HT-29 (cell line): ENCODE measurements at regions not wholly inside any gene's neighbourhood (a gene's known extent, or its start where the extent isn't known, plus 50 kb on each side); places are given as distances from the start of the nearest gene placed in this dataset.

Source experiments
- DNase-seq: peaks from one replicate; pipeline ENCODE4 v3.0.0-alpha.2; 2015; ENCODE audit warnings: low spot score

- DNase-seq, result no peak
Measured at GRCh38 chr13:80133631-80134261, 207.2 kb downstream of the SPRY2 start.

DNA sequence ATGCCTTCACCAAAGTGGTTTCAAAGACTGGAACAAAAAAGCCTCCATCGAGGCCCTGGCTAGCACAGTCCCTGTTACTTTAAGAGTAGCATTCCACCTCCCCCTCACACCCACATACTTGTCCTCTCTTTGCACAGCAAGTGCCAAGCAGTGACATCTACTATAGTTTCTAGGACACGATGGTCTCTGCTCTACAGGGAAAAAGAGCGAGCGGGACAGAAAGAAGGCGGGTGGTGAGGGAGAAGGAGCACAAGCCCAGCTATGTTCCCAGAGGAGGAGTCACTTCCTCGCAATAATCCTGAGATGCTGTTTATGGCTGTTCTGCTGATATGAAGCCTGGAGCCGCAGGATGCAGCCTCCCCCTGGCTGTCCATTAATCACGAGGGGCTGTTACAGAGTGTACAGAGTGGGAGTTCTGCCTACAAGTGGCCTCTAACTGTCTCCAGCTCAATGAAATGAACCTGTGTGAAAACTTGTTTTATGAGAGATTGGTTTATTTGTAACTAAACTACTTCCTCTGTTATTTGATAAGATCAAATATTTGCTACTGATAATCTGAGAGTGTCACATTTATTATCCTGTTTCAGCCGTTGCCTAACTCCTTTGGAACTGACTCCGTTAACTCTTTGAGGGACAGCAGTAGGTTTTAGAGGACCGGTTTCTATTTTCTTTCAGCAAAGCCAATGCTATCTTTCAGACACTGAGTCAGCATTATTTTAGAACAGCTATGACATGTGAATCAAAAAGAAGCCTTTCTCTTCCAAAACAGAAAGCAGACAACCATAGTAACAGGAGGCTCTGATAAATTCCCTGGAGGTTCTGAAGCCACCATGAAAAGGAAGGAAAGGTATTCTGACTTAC is 208.0 kb downstream of the SPRY2 start:
- DNase-seq, result peak; percentile 89

GRCh38 chr13:80131204-80131603 is 209.7 kb downstream of the SPRY2 start:
- peak; percentile 58 for DNase-seq

GRCh38 chr13:80126389-80127068 is 214.4 kb downstream of the SPRY2 start:
- DNase-seq, result no peak

DNA sequence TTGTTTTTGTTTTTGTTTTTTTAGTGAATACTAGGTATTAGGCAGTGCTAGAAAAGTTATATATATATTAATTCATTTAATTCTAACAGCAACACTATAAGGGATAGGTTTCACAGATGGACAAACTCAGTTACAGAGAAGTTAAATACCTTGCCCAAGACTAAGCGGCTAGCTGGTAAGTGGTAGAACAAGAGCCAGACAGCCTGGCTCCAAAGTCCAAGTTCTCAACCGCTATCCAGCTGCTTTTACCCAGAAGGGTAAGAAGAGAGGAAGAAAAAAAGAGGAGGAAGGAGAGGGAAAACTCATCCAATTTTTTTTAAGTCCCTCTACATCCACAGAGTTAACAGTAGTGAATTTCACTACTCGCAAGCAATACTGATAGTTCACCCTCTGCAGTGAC is 217.0 kb downstream of the SPRY2 start:
- DNase-seq, result no peak

DNA sequence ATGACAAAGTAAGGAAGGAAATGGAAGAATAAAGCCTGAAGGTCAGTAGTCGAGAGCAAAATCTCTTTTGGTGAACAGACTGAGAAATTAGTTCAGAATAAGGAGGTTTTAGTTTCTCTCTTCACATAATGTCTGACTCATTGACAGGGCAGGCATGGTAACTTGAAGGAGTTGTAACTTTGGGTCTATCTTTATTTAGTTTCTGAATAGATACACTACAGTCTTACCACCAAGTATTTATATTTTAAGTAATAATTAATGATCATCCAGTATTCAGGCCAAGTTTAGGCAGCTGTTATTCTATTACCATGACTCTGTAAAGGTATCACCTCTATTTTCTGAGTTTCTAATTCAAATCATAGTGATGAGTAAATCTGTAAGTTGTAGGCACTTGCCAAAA is 219.9 kb downstream of the SPRY2 start:
- DNase-seq, result no peak

GRCh38 chr13:80118506-80118905 is 222.4 kb downstream of the SPRY2 start:
- no peak for DNase-seq

DNA sequence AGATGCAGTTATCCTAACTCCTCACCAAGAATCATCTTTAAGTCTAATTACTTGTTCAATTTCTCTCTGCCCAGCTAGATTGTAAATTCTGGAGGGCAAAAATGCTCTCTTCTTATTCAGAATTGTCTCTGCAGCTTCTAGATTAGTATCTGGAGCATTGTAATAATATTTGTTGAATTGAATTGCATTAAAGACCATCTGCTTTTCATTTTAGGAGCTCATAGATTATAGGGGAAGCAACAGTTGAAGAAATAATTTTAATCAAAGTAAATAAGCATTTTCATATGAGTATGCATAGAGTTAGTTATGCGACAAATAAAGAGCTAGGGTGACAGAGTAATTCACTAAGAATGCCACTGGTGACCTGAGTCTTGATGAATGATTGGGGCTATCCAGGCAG is 222.8 kb downstream of the SPRY2 start:
- no peak for DNase-seq

DNA sequence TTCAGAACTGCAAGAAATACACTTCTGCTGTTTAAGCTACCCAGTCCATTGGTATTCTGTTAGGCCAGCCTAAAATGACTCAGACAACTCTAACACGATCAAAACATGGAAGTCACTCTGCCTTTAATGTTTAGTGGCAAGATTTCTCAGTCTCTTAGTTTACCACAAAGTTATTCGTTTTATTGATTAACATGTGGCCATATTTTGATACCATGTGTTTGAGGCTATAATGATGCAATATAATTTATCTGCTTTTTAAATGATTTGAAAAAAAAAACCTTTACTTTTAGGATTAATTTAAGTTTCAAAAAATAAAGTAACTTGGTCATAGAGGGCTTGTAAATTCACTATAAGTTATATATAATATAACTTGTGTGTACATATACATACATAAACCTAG is 223.4 kb downstream of the SPRY2 start:
- no peak for DNase-seq

GRCh38 chr13:80116107-80116506 is 224.8 kb downstream of the SPRY2 start:
- no peak for DNase-seq

- no peak for DNase-seq
Measured at GRCh38 chr13:80115616-80116015, 225.3 kb downstream of the SPRY2 start.

DNA sequence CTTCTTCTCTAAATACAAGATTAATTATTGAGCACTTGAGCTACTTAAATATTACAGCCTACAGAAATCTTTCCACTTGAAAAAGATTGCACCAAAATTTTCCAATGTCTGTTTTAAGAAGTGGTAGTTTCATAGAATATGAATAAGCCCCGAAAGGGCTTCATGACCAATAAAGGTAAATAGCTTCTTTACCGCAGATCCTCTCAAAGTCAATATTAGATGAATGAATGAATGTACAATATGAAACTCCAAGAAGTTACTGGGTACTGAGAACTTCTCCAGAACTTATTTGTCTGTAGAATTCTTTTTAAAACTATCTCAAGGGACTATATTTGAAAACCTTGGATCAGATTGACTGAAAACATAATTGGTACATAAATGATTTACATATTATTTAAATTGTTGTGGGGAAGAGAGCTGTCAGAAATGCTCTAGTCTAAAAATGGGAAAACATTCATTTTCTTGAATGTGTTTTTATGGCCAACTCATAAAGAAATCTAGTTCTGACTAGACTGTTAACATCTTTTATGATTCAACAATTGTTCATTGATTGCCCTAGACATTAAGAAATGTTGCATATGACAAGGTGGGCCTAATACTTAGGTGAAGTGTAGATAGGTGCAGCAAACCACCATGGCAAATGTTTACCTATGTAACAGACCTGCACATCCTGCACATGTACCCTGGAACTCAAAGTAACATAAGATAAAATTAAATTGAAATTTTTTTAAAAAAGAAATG is 227.0 kb downstream of the SPRY2 start:
- no peak for DNase-seq

DNA sequence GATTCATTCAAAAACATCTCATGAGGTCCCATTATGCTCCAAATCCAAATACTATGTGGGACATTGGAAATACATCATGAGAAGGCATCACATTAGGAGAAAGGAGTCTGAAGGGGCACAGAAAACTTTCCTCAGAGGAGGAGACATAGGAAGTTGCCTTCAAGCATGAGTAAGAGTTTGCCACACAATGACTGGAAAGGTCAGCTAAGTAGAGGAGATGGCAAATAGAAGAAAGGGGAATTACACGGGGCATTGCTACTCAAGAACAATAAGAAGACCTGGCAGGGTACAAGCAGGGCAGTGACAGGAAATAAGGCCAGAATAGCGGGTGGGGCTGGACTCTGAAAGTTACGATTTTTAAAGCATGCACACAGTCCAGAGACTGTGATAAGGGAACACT is 231.6 kb downstream of the SPRY2 start:
- no peak for DNase-seq

- no peak for DNase-seq
Measured at GRCh38 chr13:80105350-80105749, 235.6 kb downstream of the SPRY2 start.

DNA sequence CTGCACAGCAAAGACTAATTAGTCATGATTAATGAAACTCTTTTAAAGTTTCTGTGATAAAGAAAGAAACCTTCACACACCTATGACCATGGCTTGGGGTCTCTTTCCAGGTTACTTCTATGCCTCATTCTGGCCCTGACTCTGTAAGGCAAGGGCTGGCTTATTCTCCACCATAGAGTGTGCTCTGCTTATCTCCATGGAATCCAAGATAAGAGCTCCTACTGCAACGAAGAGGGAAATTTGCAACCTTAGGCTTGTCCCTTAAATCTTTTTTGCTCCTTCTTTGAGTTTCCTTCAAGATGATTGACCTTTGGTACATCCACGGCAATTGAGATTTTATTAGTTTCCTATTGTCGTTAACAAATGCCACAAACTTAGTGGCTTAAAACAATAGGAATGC is 239.9 kb downstream of the SPRY2 start:
- no peak for DNase-seq

GRCh38 chr13:80100636-80101035 is 240.3 kb downstream of the SPRY2 start:
- DNase-seq, result no peak

- no peak for DNase-seq
Measured at GRCh38 chr13:80097561-80097960, 243.4 kb downstream of the SPRY2 start.

- no peak for DNase-seq
Measured at GRCh38 chr13:80096383-80096782, 244.5 kb downstream of the SPRY2 start.

GRCh38 chr13:80094526-80094925 is 246.4 kb downstream of the SPRY2 start:
- no peak for DNase-seq

DNA sequence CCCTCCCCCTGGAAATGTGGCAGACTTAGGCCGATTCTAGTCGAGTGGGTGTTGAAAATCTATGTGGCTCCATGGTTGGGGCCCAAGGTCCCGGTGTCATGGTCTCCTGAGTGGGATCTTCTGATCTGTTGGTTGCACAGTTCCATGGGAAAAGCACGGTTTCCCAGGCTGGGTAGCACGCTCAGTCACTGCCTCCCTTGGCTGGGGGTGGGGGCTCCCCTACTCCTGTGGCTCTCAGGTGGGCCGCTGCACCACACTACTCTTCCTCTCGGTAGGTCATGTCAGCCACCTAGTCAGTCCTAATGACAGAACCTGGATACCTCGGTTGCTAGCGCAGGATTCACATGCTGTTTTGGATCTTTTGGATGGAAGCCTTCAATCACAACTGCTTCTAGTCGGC is 247.0 kb downstream of the SPRY2 start:
- no peak for DNase-seq

GRCh38 chr13:80086304-80086721 is 254.6 kb downstream of the SPRY2 start:
- DNase-seq, result peak; percentile 79
